ENCODE measurements at regions not wholly inside any gene's neighbourhood (a gene's known extent, or its start where the extent isn't known, plus 50 kb on each side); places are given as distances from the start of the nearest gene placed in this dataset.

GRCh38 chr3:118637846-118638245 lies 396.8 kb downstream of the IGSF11 start:
- TF ChIP-seq SNAI2 (CRISPR knock-in tag; IDR thresholded peaks at IDR 0.05): no peak
- TF ChIP-seq, protein P1, sequence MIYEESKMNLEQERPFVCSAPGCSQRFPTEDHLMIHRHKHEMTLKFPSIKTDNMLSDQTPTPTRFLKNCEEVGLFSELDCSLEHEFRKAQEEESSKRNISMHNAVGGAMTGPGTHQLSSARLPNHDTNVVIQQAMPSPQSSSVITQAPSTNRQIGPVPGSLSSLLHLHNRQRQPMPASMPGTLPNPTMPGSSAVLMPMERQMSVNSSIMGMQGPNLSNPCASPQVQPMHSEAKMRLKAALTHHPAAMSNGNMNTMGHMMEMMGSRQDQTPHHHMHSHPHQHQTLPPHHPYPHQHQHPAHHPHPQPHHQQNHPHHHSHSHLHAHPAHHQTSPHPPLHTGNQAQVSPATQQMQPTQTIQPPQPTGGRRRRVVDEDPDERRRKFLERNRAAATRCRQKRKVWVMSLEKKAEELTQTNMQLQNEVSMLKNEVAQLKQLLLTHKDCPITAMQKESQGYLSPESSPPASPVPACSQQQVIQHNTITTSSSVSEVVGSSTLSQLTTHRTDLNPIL (CRISPR knock-in tag; IDR thresholded peaks at IDR 0.05; ENCODE audit: low read depth): no peak
- TF ChIP-seq ARNTL (CRISPR knock-in tag; IDR thresholded peaks at IDR 0.05; ENCODE audit: borderline replicate concordance, low read depth): no peak
- TF ChIP-seq, protein P2, sequence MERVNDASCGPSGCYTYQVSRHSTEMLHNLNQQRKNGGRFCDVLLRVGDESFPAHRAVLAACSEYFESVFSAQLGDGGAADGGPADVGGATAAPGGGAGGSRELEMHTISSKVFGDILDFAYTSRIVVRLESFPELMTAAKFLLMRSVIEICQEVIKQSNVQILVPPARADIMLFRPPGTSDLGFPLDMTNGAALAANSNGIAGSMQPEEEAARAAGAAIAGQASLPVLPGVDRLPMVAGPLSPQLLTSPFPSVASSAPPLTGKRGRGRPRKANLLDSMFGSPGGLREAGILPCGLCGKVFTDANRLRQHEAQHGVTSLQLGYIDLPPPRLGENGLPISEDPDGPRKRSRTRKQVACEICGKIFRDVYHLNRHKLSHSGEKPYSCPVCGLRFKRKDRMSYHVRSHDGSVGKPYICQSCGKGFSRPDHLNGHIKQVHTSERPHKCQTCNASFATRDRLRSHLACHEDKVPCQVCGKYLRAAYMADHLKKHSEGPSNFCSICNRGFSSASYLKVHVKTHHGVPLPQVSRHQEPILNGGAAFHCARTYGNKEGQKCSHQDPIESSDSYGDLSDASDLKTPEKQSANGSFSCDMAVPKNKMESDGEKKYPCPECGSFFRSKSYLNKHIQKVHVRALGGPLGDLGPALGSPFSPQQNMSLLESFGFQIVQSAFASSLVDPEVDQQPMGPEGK (CRISPR knock-in tag; IDR thresholded peaks at IDR 0.05; ENCODE audit: borderline replicate concordance): no peak

Measured in SK-N-SH treated with all-trans-retinoic acid at 6 μM for 48 hours (cell line).